ENCODE measurements at regions not wholly inside any gene's neighbourhood (a gene's known extent, or its start where the extent isn't known, plus 50 kb on each side); places are given as distances from the start of the nearest gene placed in this dataset.

DNA sequence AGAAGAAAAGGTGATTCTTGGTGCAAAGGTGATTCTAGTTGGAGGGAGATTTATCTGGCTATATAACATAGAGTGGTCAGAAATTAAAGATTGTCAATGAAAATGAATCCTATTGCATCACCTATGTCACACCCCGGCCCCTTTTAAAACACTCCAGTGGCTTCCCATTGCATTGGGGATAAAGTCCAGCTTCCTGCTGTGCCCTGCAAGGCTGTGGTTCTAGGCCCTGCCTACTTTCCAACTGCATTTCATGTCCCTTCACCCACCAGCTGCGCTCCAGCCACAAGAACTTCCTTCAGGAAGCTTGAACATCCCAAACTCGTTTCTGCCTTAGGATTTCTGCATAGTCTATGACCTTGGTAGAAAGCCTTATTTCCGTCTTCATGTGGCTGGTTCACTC lies 118.7 kb upstream of the UMPS start (continued):
- TF ChIP-seq MEIS1 (CRISPR knock-in tag; IDR thresholded peaks at IDR 0.05; ENCODE audit: borderline replicate concordance) = no peak
- TF ChIP-seq CAMTA2 (CRISPR knock-in tag; IDR thresholded peaks at IDR 0.05; ENCODE audit: borderline replicate concordance) = no peak
- no peak for TF ChIP-seq ZC3H13 (CRISPR knock-in tag; IDR thresholded peaks at IDR 0.05)
- TF ChIP-seq IKZF5 (CRISPR knock-in tag; IDR thresholded peaks at IDR 0.05) = 0 out of 2 replicates have a peak, but pooled peaks have one; percentile 16
- peak; percentile 46; the same call in 1 of the 2 replicates for TF ChIP-seq KAT7 (CRISPR knock-in tag; IDR thresholded peaks at IDR 0.05; ENCODE audit: borderline replicate concordance)
- TF ChIP-seq SOX6 (IDR thresholded peaks at IDR 0.05) = no peak
- peak; percentile 43 for TF ChIP-seq SOX6 (CRISPR knock-in tag; IDR thresholded peaks at IDR 0.05)
- no peak for TF ChIP-seq NFYC (CRISPR knock-in tag; IDR thresholded peaks at IDR 0.05)
- no peak for TF ChIP-seq PITX1 (CRISPR knock-in tag; IDR thresholded peaks at IDR 0.05)
- TF ChIP-seq CC2D1A (CRISPR knock-in tag; IDR thresholded peaks at IDR 0.05) = no peak
- no peak for TF ChIP-seq FOXP1 (IDR thresholded peaks at IDR 0.05)
- 0 out of 2 replicates have a peak, but pooled peaks have one; percentile 26 for TF ChIP-seq FOXP1 (CRISPR knock-in tag; IDR thresholded peaks at IDR 0.05)
- no peak for TF ChIP-seq FOXO4 (CRISPR knock-in tag; conservative IDR thresholded peaks at IDR 0.05)
- TF ChIP-seq FOXM1 (CRISPR knock-in tag; IDR thresholded peaks at IDR 0.05) = no peak
- TF ChIP-seq, protein P1, sequence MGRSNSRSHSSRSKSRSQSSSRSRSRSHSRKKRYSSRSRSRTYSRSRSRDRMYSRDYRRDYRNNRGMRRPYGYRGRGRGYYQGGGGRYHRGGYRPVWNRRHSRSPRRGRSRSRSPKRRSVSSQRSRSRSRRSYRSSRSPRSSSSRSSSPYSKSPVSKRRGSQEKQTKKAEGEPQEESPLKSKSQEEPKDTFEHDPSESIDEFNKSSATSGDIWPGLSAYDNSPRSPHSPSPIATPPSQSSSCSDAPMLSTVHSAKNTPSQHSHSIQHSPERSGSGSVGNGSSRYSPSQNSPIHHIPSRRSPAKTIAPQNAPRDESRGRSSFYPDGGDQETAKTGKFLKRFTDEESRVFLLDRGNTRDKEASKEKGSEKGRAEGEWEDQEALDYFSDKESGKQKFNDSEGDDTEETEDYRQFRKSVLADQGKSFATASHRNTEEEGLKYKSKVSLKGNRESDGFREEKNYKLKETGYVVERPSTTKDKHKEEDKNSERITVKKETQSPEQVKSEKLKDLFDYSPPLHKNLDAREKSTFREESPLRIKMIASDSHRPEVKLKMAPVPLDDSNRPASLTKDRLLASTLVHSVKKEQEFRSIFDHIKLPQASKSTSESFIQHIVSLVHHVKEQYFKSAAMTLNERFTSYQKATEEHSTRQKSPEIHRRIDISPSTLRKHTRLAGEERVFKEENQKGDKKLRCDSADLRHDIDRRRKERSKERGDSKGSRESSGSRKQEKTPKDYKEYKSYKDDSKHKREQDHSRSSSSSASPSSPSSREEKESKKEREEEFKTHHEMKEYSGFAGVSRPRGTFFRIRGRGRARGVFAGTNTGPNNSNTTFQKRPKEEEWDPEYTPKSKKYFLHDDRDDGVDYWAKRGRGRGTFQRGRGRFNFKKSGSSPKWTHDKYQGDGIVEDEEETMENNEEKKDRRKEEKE (IDR thresholded peaks at IDR 0.05) = no peak
- no peak for TF ChIP-seq HES4 (CRISPR knock-in tag; IDR thresholded peaks at IDR 0.05; ENCODE audit: borderline replicate concordance)
- TF ChIP-seq SMYD3 (CRISPR knock-in tag; IDR thresholded peaks at IDR 0.05) = no peak
- no peak for TF ChIP-seq ZNF761 (CRISPR knock-in tag; conservative IDR thresholded peaks at IDR 0.05)
- 0 out of 2 replicates have a peak, but pooled peaks have one; percentile 21 for TF ChIP-seq POGZ (CRISPR knock-in tag; IDR thresholded peaks at IDR 0.05)
- no peak for TF ChIP-seq RBM39 (IDR thresholded peaks at IDR 0.05; ENCODE audit: low read depth, low read length, poor library complexity, severe bottlenecking)
- no peak for TF ChIP-seq NCOA1 (CRISPR knock-in tag; IDR thresholded peaks at IDR 0.05)
- TF ChIP-seq ZNF143 (CRISPR knock-in tag; IDR thresholded peaks at IDR 0.05) = no peak
- no peak for TF ChIP-seq MLXIP (CRISPR knock-in tag; IDR thresholded peaks at IDR 0.05; ENCODE audit: borderline replicate concordance)

Measured in HepG2 (cell line).